GM21526 (cell line): ENCODE measurements at regions not wholly inside any gene's neighbourhood (a gene's known extent, or its start where the extent isn't known, plus 50 kb on each side); places are given as distances from the start of the nearest gene placed in this dataset.

Source experiments
- ATAC-seq: cut with Tn5 transposase; IDR thresholded peaks from one replicate; pipeline ENCODE4 v1.9.1; 2021; ENCODE audit warnings: moderate library complexity; ENCODE audit not compliant: unreplicated experiment, low FRiP score

DNA sequence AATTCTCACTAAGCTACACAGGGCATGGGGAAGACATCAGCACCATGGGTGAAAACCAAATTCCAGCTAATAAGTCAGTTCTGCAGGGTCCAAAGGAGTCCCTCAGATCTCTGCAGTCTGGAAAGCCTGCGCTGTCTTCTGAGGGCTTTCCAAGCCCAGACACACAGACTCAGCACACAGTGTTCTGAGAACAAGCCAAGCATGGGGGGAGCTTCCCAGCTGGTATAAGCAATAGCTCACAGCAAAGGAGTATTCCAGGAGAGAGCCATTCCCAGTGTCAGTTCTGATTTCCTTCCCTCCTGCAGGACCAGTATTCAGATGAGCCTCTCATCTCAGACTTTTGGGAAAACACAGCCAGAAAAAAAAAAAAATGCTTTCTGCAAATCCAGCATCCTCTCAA is 370.8 kb downstream of the TNS1 start:
- no peak for ATAC-seq

DNA sequence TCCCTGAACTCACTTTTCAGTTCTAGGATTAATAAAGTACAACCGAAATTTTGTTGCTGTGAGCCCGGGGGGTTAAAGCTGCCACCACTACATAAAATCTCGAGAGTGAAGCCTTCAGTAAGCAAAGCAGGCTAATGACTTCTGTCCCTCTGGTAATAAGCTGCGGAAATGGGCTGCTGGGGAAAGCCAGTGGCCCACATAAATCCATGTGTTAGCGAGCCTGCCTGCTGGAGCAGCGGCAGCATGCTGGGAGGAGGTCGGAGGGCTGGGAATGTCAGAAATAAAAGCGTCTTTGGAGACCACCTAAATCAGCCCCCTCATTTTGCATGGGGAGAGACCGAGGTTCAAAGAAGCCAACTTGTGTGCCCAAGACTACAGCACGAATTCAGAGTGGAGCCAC is 371.7 kb downstream of the TNS1 start:
- no peak for ATAC-seq

- no peak for ATAC-seq
Measured at GRCh38 chr2:217629347-217629746, 373.4 kb downstream of the TNS1 start.

DNA sequence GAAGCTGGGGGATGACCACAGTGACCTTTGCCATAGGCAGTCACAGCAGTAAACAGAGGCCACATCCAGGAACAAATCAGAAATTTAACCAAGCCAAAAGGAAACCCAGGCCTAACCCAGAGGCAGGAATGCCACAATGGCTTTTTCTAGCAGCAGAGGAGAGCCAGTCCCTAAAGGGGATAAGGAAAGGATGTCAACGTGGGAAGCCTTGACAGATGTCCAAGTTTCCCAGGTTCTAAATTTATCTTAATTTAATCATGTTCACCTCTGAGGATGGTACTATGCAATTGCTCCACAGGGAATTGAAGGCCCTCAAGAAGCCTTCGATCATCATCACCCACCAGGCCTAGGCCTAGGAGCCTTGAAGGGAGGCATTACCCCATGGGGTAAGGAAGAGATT is 374.7 kb downstream of the TNS1 start:
- no peak for ATAC-seq

DNA sequence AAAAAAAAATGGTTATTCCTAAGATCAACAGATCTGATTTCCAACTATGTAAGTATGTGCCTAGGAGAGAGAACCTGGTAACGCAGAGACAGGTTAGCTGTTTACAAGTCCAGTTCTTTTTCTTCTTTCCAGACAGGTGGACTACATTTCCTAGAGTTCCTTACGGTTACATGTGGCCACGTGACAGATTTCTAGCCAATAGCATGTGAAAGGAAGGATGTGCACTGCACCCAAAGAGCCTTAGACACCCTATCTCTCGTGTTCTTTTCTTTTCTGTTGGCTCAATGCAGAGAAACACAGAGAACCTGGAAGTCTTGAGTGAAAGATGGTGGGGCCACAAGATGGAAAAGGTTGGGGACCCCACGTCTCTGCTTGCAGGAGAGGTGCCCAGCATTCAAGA is 375.9 kb downstream of the TNS1 start:
- ATAC-seq = no peak

DNA sequence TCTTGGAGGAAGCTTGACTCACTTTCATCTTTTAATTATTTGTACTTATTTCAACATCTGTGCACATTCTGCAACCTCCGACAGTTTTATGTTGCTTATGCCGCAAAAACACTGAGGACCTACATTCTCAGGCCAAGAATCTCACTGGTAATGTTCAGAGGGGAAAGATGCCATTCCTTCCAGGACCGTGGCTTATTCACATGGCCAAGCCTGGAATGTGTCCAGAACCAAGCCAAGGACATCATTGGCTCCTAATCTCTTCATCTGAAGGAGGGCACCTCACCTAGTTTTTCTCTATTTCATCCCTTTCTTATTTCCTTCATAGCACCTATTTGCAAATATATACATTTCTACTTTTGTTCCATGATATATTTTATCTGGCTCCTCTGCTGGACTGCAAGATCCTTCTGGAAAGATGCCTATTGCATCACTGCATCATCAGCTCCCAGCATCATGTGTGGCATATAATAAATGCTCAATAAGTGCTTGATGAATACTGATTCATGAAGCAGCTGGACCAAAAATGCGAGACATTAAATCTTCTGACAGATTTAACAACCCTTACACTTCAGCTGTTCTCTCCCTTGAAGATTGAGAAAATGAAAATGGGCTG is 377.1 kb downstream of the TNS1 start:
- no peak for ATAC-seq

GRCh38 chr2:217623281-217623912 is 379.4 kb downstream of the TNS1 start:
- no peak for ATAC-seq

GRCh38 chr2:217622205-217623060 is 380.4 kb downstream of the TNS1 start:
- ATAC-seq = no peak

DNA sequence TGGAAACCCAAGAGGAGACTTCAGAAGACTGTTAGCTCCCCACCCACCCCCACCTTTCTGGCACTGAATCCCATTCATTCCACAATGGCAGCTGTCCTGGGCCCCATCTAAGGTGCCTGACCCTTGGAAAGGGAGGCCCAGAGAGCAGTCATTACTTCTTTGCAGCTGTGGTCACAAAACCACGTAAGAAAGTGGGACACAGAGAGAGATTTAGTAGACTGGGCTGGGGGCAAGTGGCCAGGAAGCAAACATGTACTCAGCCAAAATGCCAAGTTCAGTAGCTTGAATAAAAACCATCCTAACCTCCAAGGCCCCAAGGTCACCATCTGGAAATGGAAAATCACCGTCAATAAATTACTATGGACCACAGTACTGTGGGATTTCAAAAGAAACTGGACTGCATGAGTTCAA is 381.4 kb downstream of the TNS1 start:
- no peak for ATAC-seq

GRCh38 chr2:217618744-217619143 is 384.1 kb downstream of the TNS1 start:
- ATAC-seq = no peak

- no peak for ATAC-seq
Measured at GRCh38 chr2:217617616-217618022, 385.2 kb downstream of the TNS1 start.

GRCh38 chr2:217616936-217617335 is 385.9 kb downstream of the TNS1 start:
- no peak for ATAC-seq

DNA sequence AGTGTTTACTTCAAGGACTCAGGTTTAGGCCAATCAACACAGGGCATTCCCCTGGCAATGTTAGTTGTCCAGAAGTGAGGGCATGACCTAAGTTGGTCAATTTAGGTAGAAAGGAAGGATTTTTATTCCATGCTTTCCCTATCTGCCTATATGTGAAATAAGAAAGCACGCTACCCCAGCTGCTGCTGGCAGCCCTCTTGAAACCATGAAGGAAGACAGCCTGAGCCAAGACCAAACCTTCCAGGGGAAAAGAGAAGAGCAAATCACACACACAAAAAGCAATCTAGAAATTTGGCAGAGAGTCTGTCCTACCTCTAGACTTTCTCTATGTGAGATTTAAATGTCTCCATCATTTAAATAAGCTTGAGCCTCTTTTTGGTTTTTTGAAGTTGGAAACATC is 387.6 kb downstream of the TNS1 start:
- no peak for ATAC-seq

- no peak for ATAC-seq
Measured at GRCh38 chr2:217614498-217614897, 388.3 kb downstream of the TNS1 start.

GRCh38 chr2:217614096-217614495 is 388.7 kb downstream of the TNS1 start:
- no peak for ATAC-seq

DNA sequence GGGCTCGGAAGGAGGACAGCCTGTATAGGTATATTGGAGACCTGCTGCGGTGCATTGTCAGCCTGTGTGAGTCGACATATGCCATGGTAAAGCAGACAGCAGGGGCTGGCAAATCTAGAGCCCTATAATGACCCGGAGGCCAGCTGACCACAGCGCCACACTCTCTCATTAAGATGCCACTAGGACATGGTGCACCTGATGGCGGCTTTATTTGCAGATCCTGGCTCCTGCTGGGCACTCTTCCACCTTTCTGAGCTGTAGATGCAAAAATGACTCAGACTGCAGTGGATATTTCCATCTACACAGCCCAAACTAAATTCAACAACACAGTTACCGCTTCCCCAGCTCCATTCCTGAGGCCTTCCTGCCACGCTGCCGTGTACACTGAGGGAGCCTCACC is 389.9 kb downstream of the TNS1 start:
- ATAC-seq = no peak

- no peak for ATAC-seq
Measured at GRCh38 chr2:217612211-217612610, 390.6 kb downstream of the TNS1 start.

DNA sequence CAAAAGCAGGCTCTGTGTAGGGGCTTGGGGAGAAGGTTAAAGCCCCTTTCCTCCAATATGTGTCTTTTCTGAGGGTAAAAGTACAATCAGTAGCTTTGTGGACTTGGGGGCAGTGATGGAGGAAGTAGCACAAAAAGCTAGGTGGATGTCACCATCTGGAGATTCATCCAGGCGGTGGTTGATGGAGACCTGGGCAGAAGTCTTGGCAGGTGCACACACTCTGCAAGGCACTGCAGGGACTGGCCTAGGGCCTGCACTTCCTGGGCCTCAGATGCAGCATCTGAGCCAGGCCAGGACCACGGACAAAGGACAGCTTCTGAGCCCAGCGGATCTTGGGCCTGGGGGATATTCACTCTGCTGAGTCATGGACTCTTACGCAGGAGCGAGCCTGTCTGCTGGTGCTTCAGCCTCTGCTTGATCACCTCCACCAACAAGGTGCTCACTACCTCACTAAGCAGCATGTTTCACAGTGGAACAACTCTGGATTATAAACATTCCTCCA is 391.1 kb downstream of the TNS1 start:
- no peak for ATAC-seq

DNA sequence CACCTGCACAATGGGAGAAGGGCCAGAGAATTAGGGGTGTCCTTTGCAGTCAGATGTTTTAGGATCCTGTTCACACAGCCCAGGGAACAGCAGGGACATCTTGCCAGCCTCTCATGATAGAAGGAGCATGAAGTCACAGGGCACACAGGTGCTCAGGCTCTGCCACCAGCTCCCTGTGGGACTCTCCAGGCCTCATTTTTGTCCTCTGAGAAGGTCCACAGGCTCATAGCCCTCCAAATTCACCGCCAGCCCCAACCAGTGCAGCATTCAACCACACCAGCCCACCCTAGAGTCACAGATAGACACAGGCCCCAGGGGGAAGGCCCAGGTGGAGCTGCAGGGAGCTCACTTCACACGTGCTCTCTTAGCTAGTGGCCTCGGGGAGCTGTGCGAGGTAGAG is 391.7 kb downstream of the TNS1 start:
- no peak for ATAC-seq

- ATAC-seq = no peak
Measured at GRCh38 chr2:217610401-217610814, 392.4 kb downstream of the TNS1 start.

- no peak for ATAC-seq
Measured at GRCh38 chr2:217609952-217610351, 392.8 kb downstream of the TNS1 start.

- no peak for ATAC-seq
Measured at GRCh38 chr2:217606296-217606695, 396.5 kb downstream of the TNS1 start.
